ENCODE measurements at regions not wholly inside any gene's neighbourhood (a gene's known extent, or its start where the extent isn't known, plus 50 kb on each side); places are given as distances from the start of the nearest gene placed in this dataset.

- no peak overlapping the region for H3K9ac ChIP-seq (ENCODE audit: low read length in 3 of 3)
- no peaks in the 10 kb centered on the region for H3K4me1 ChIP-seq (ENCODE audit: control insufficient read depth in 2 of 3, insufficient read depth in 2 of 3, low read depth in 1 of 3, low read length in 3 of 3)
- no peaks in the 10 kb centered on the region for H3K27me3 ChIP-seq (ENCODE audit: control insufficient read depth, insufficient read depth, low read length)
- H3K4me3 ChIP-seq (ENCODE audit: low read length in 3 of 3) = no peak overlapping the region
- H3K9me3 ChIP-seq (ENCODE audit: control insufficient read depth in 2 of 3, insufficient read depth in 1 of 3, low read length in 3 of 3) = no peaks in the 10 kb centered on the region
- TF ChIP-seq CTCF (IDR thresholded peaks at IDR 0.05; ENCODE audit: borderline replicate concordance, extremely low read depth, insufficient read depth) = no peak
- H3K36me3 ChIP-seq (ENCODE audit: control insufficient read depth in 2 of 3, insufficient read depth in 3 of 3, low read length in 3 of 3) = no peaks in the 10 kb centered on the region
- FAIRE-seq (no peak), DNase-seq (no peak)
- no peak overlapping the region for H3K27ac ChIP-seq (ENCODE audit: low read depth in 2 of 2, low read length in 2 of 2)
- intact Hi-C loops (cut with DNase I) = loop anchor here (10.0 kb wide), 1 partner anchor 437 kb away; no protein-coding TSS in a partner anchor
These were observed 66.5 kb upstream of the FUCA2 start for GRCh38 chr6:143578054-143578453.

GRCh38 chr6:143575901-143576426 lies 64.4 kb upstream of the FUCA2 start:
- FAIRE-seq (no peak), DNase-seq (peak in 1 of 5 donors; percentile 22)
- Histone ChIP-seq H3K27ac (ENCODE audit: low read depth in 2 of 2, low read length in 2 of 2) (no peak overlapping the region), H3K9ac (ENCODE audit: low read length in 3 of 3) (no peak overlapping the region), H3K36me3 (ENCODE audit: control insufficient read depth in 2 of 3, insufficient read depth in 3 of 3, low read length in 3 of 3) (no peaks in the 10 kb centered on the region), H3K9me3 (ENCODE audit: control insufficient read depth in 2 of 3, insufficient read depth in 1 of 3, low read length in 3 of 3) (no peaks in the 10 kb centered on the region), H3K4me3 (ENCODE audit: low read length in 3 of 3) (no peak overlapping the region), H3K4me1 (ENCODE audit: control insufficient read depth in 2 of 3, insufficient read depth in 2 of 3, low read depth in 1 of 3, low read length in 3 of 3) (no peaks in the 10 kb centered on the region), H3K27me3 (ENCODE audit: control insufficient read depth, insufficient read depth, low read length) (no peaks in the 10 kb centered on the region)
- intact Hi-C loops (cut with DNase I) = loop anchor here (10.0 kb wide), 1 partner anchor 439 kb away; no protein-coding TSS in a partner anchor
- TF ChIP-seq CTCF (IDR thresholded peaks at IDR 0.05; ENCODE audit: borderline replicate concordance, extremely low read depth, insufficient read depth) = no peak

- H3K9me3 ChIP-seq (ENCODE audit: control insufficient read depth in 2 of 3, insufficient read depth in 1 of 3, low read length in 3 of 3) = no peaks in the 10 kb centered on the region
- intact Hi-C loops (cut with DNase I) = loop anchor here (10.0 kb wide), 1 partner anchor 439 kb away; no protein-coding TSS in a partner anchor
- no peak overlapping the region for H3K4me3 ChIP-seq (ENCODE audit: low read length in 3 of 3)
- FAIRE-seq (peak; percentile 98), DNase-seq (peak in 4 of 5 donors; percentile 58 to 89 (median 73))
- no peaks in the 10 kb centered on the region for H3K27me3 ChIP-seq (ENCODE audit: control insufficient read depth, insufficient read depth, low read length)
- H3K4me1 ChIP-seq (ENCODE audit: control insufficient read depth in 2 of 3, insufficient read depth in 2 of 3, low read depth in 1 of 3, low read length in 3 of 3) = no peaks in the 10 kb centered on the region
- H3K27ac ChIP-seq (ENCODE audit: low read depth in 2 of 2, low read length in 2 of 2) = no peak overlapping the region
- no peak overlapping the region for H3K9ac ChIP-seq (ENCODE audit: low read length in 3 of 3)
- peak; percentile 85 for TF ChIP-seq CTCF (IDR thresholded peaks at IDR 0.05; ENCODE audit: borderline replicate concordance, extremely low read depth, insufficient read depth)
- H3K36me3 ChIP-seq (ENCODE audit: control insufficient read depth in 2 of 3, insufficient read depth in 3 of 3, low read length in 3 of 3) = no peaks in the 10 kb centered on the region
These were observed 63.9 kb upstream of the FUCA2 start for GRCh38 chr6:143575440-143575839.
